KBM-7 (cell line): ENCODE measurements at regions not wholly inside any gene's neighbourhood (a gene's known extent, or its start where the extent isn't known, plus 50 kb on each side); places are given as distances from the start of the nearest gene placed in this dataset.

Source experiments
- DNase-seq: peaks from one replicate; pipeline ENCODE4 v3.0.0-alpha.2; 2015
- in situ Hi-C: fragments of 300-500 bp; cut with MboI; formaldehyde crosslinking; loops from 2 replicates; pipeline ENCODE4 v1.14.3; 2020; ENCODE audit warnings: low sequenced_read_pairs, low pct_unique_long_range_greater_than_20kb, mixed read lengths

- no peak for DNase-seq
- in situ Hi-C loops: no loop called here
Measured at GRCh38 chr6:29884261-29884660, 56.6 kb downstream of the HLA-G start.

GRCh38 chr6:29886701-29887100 lies 55.6 kb upstream of the HLA-A start:
- no peak for DNase-seq
- in situ Hi-C loops: no loop called here

- in situ Hi-C loops: no loop called here
- DNase-seq: peak; percentile 22
Measured at GRCh38 chr6:29887330-29887818, 55.0 kb upstream of the HLA-A start.

- in situ Hi-C loops: no loop called here
- DNase-seq: peak; percentile 40
Measured at GRCh38 chr6:29887819-29888776, 54.2 kb upstream of the HLA-A start.
